ENCODE measurements at regions not wholly inside any gene's neighbourhood (a gene's known extent, or its start where the extent isn't known, plus 50 kb on each side); places are given as distances from the start of the nearest gene placed in this dataset.

DNA sequence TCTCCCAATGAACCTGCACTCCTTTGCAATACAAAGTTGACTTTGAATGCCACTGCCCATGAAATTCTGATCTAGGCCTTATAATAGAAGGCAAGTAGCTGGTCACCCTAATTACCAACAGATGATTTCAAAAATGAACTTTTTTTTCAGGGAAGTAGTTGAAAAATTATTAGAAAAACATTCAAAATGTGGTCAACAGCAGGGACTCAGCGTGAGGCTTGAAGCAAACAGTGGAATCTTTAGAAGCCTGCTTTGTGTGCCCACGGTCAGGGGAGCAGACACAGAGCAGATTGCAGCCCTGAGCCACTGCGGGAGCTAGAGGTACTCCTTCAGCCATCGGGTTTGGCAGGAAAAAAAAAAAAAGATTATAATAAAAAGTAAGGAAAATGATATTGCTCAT is 87.1 kb upstream of the HEY2 start:
- dilution Hi-C loops (cut with MboI; ENCODE audit: extremely low pct_ligation_motif_present, low sequenced_read_pairs): no loop called here
- H3K9ac ChIP-seq (replicated peaks; ENCODE audit: extremely low read depth, insufficient read depth, low read length): no peak overlapping the region
- no peak overlapping the region for H3K27ac ChIP-seq (ENCODE audit: insufficient read depth, low read depth, low read length)
- H3K4me3 ChIP-seq (replicated peaks in 1 of 3; ENCODE audit: insufficient read depth in 1 of 3, low read depth in 1 of 3, low read length in 3 of 3): no peak overlapping the region
- H4K20me1 ChIP-seq (replicated peaks; ENCODE audit: control insufficient read depth, extremely low read depth, insufficient read depth, low read length): no peaks in the 10 kb centered on the region
- H2AFZ ChIP-seq (ENCODE audit: low read depth, low read length): no peak overlapping the region
- CTCF ChIA-PET: interaction anchor here (1.4 kb wide), 1 partner anchor 101 kb away, joined by 4 read pairs; no protein-coding TSS in a partner anchor
- no peaks in the 10 kb centered on the region for H3K36me3 ChIP-seq (ENCODE audit: control insufficient read depth in 2 of 2, extremely low read depth in 1 of 2, insufficient read depth in 2 of 2, low read length in 2 of 2)
- DNase-seq (ENCODE audit: low read depth, low spot score) (no peak), FAIRE-seq (no peak)
- BruUV-seq (replicated peaks): no TSS peak
- POLR2A ChIA-PET: no interaction called here
- TF ChIP-seq, protein P1, sequence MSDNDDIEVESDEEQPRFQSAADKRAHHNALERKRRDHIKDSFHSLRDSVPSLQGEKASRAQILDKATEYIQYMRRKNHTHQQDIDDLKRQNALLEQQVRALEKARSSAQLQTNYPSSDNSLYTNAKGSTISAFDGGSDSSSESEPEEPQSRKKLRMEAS (IDR thresholded peaks at IDR 0.05; ENCODE audit: insufficient read depth, insufficient read length): no peak
- TF ChIP-seq EZH2 (IDR thresholded peaks at IDR 0.05; ENCODE audit: borderline replicate concordance, low read depth, low read length, severe bottlenecking) (no peak), GATA2 (IDR thresholded peaks at IDR 0.05; ENCODE audit: insufficient read depth, insufficient read length, low read depth, low read length) (no peak), FOS (IDR thresholded peaks at IDR 0.05; ENCODE audit: borderline replicate concordance, insufficient read depth, low read length) (no peak), MYC (IDR thresholded peaks at IDR 0.05; ENCODE audit: low read depth, low read length) (no peak), POLR2A (IDR thresholded peaks at IDR 0.05; ENCODE audit: low read depth, low read length) (no peak), JUN (IDR thresholded peaks at IDR 0.05; ENCODE audit: borderline replicate concordance, insufficient read depth, insufficient read length, low read depth) (no peak), POLR2AphosphoS5 (IDR thresholded peaks at IDR 0.05; ENCODE audit: insufficient read depth, low read depth, low read length) (no peak)
- TF ChIP-seq, protein P2, sequence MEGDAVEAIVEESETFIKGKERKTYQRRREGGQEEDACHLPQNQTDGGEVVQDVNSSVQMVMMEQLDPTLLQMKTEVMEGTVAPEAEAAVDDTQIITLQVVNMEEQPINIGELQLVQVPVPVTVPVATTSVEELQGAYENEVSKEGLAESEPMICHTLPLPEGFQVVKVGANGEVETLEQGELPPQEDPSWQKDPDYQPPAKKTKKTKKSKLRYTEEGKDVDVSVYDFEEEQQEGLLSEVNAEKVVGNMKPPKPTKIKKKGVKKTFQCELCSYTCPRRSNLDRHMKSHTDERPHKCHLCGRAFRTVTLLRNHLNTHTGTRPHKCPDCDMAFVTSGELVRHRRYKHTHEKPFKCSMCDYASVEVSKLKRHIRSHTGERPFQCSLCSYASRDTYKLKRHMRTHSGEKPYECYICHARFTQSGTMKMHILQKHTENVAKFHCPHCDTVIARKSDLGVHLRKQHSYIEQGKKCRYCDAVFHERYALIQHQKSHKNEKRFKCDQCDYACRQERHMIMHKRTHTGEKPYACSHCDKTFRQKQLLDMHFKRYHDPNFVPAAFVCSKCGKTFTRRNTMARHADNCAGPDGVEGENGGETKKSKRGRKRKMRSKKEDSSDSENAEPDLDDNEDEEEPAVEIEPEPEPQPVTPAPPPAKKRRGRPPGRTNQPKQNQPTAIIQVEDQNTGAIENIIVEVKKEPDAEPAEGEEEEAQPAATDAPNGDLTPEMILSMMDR (IDR thresholded peaks at IDR 0.05; ENCODE audit: extremely low read depth in 1 of 2, insufficient read depth in 1 of 2, low read depth in 1 of 2, low read length in 2 of 2): no peak
- intact Hi-C loops (cut with micrococcal nuclease): no loop called here
- peaks cover 0 to 6% of the 10 kb centered on the region in 2 experiments for H3K27me3 ChIP-seq (ENCODE audit: control insufficient read depth in 2 of 2, insufficient read depth in 2 of 2, low read length in 2 of 2)
- no peaks in the 10 kb centered on the region for H3K9me3 ChIP-seq (replicated peaks; ENCODE audit: control insufficient read depth, insufficient read depth, low read length)
- no peaks in the 10 kb centered on the region for H3K4me1 ChIP-seq (ENCODE audit: control insufficient read depth, extremely low read depth, insufficient read depth, low read length)
- no peaks in the 10 kb centered on the region for H3K9me1 ChIP-seq (replicated peaks; ENCODE audit: control insufficient read depth, extremely low read depth, insufficient read depth, low read length)
- H3K79me2 ChIP-seq (ENCODE audit: control insufficient read depth, insufficient read depth, low read length): no peaks in the 10 kb centered on the region
- no peak overlapping the region for H3K4me2 ChIP-seq (ENCODE audit: insufficient read depth, low read length)

Measured in endothelial cell of umbilical vein (primary cell).